ENCODE measurements at regions not wholly inside any gene's neighbourhood (a gene's known extent, or its start where the extent isn't known, plus 50 kb on each side); places are given as distances from the start of the nearest gene placed in this dataset.

- TF ChIP-seq CTCF (IDR thresholded peaks at IDR 0.05; ENCODE audit: low read depth, low read length, missing input control), result no peak
- TF ChIP-seq REST (IDR thresholded peaks at IDR 0.05), result no peak
- TF ChIP-seq TAF1 (conservative IDR thresholded peaks at IDR 0.05), result no peak
- TF ChIP-seq, protein P1, sequence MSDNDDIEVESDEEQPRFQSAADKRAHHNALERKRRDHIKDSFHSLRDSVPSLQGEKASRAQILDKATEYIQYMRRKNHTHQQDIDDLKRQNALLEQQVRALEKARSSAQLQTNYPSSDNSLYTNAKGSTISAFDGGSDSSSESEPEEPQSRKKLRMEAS (IDR thresholded peaks at IDR 0.05), result no peak
- no peak for TF ChIP-seq RAD21 (IDR thresholded peaks at IDR 0.05)
- TF ChIP-seq HNF4A (conservative IDR thresholded peaks at IDR 0.05), result no peak
- TF ChIP-seq ATF3 (IDR thresholded peaks at IDR 0.05), result no peak
- no peak for TF ChIP-seq HNF4G (IDR thresholded peaks at IDR 0.05)
- TF ChIP-seq SP1 (IDR thresholded peaks at IDR 0.05), result no peak
- TF ChIP-seq JUND (IDR thresholded peaks at IDR 0.05), result no peak
- no peak for TF ChIP-seq RXRA (IDR thresholded peaks at IDR 0.05)
- TF ChIP-seq GABPA (IDR thresholded peaks at IDR 0.05 in 1 of 2, conservative IDR thresholded peaks at IDR 0.05 in 1 of 2), result no peak
These were observed 61.2 kb upstream of the CASZ1 start for GRCh38 chr1:10857687-10858086.
